Pancreas (tissue), 10 donors: ENCODE measurements at regions not wholly inside any gene's neighbourhood (a gene's known extent, or its start where the extent isn't known, plus 50 kb on each side); places are given as distances from the start of the nearest gene placed in this dataset.

Experiments
- ATAC-seq, 4 donors: fragments of 200-7000 bp; cut with Tn5 transposase; one replicate each; pipeline versions ENCODE4 v1.8.0 to v1.9.1; 2020; ENCODE audit warnings: mild to moderate bottlenecking in 4 of 4, moderate library complexity in 4 of 4
- DNase-seq, 6 donors: peaks; one replicate each; pipeline ENCODE4 v3.0.0-alpha.2; 2020
- FAIRE-seq: peaks from 2 replicates; lab custom pipeline; 2012; peaks lifted over from hg19 to GRCh38; lab: Jason Lieb, UNC
- H3K27ac ChIP-seq, 4 donors: fragments of 200-600 bp; sonication (generic); 1 replicate in 3 of 4; 2 replicates in 1 of 4; pipeline versions ENCODE4 v1.5.0 to v1.8.0; 2020
- H3K27me3 ChIP-seq, 4 donors: fragments of 200-600 bp; one replicate each; pipeline ENCODE4 v1.8.0; 2021
- H3K36me3 ChIP-seq, 3 donors: fragments of 200-600 bp; sonication (generic) in 1 of 3; one replicate each; pipeline versions ENCODE4 v1.5.0 to v1.8.0; 2020 to 2021
- H3K4me1 ChIP-seq, 3 donors: fragments of 200-600 bp; one replicate each; pipeline ENCODE4 v1.8.0; 2021
- H3K4me3 ChIP-seq, 4 donors: fragments of 200-600 bp; sonication (generic) in 2 of 4; one replicate each; pipeline versions ENCODE4 v1.5.0 to v1.8.0; 2020 to 2021
- H3K9me3 ChIP-seq, 4 donors: fragments of 200-600 bp; one replicate each; pipeline ENCODE4 v1.8.0; 2021
- CTCF ChIP-seq, 4 donors: fragments of 200-600 bp; sonication (generic) in 3 of 4; IDR thresholded peaks; one replicate each; pipeline versions ENCODE4 v1.5.0 to v1.8.0; 2021; ENCODE audit warnings: antibody characterized with exemption in 4 of 4
- whole genome bisulfite sequencing, 2 donors: extraction: QIAGEN DNeasy Blood & Tissue Kit; methylation state at CpG; one replicate each; pipeline ENCODE4 v1.1.7; 2013; 5-methylcytosine and 5-hydroxymethylcytosine counted together
- intact Hi-C, 3 donors: fragments of 100-400 bp; cut with DNase I; formaldehyde crosslinking; loops; one replicate each; pipeline versions ENCODE4 v1.11.1 to v1.14.2; 2022
- donor health status: healthy with polysubstance abuse.
- donor health status: DM: no; HTN: no; CAD: no; lungs with moderate emphysema.
- donor health status: DM: no; HTN: no; CAD: no.
- donor health status: control.
- donor health status: control.
- donor health status: Bipolar disorder and iron deficiency.
- donor health status: DM: yes; HTN: yes; CAD: no.
- donor health status: DM: no; HTN: no; CAD: no.
- donor health status: DM: no; HTN: no; CAD: no.
- donor health status: DM: yes; HTN: yes; CAD: no.

- H3K27ac ChIP-seq, result no peak overlapping the region
- no peaks in the 10 kb centered on the region for H3K9me3 ChIP-seq
- intact Hi-C loops, result no loop called here
- TF ChIP-seq CTCF (IDR thresholded peaks at IDR 0.05), result no peak
- no peak for ATAC-seq
- no peaks in the 10 kb centered on the region for H3K36me3 ChIP-seq
- no peak overlapping the region for H3K4me3 ChIP-seq
- no peaks in the 10 kb centered on the region for H3K4me1 ChIP-seq
- no peak for FAIRE-seq
- H3K27me3 ChIP-seq, result no peaks in the 10 kb centered on the region
- DNase-seq, result no peak
- WGBS, 2 donors, result 81 to 84% methylated on average over 2 of the region's 2 CpGs
These were observed 75.1 kb upstream of the LDAH start for GRCh38 chr2:20897874-20898453.

- 38 to 54% methylated on average over 3 of the region's 3 CpGs for WGBS, 2 donors
- no peak for TF ChIP-seq CTCF (IDR thresholded peaks at IDR 0.05)
- intact Hi-C loops, result no loop called here
- ATAC-seq (no peak), DNase-seq (no peak), FAIRE-seq (no peak)
- no peaks in the 10 kb centered on the region for H3K36me3 ChIP-seq
- H3K27ac ChIP-seq, result no peak overlapping the region
- H3K4me3 ChIP-seq, result no peak overlapping the region
- H3K27me3 ChIP-seq, result no peaks in the 10 kb centered on the region
- no peaks in the 10 kb centered on the region for H3K9me3 ChIP-seq
- no peaks in the 10 kb centered on the region for H3K4me1 ChIP-seq
These were observed 74.1 kb upstream of the LDAH start for GRCh38 chr2:20897047-20897446.

- no peak for ATAC-seq
- H3K36me3 ChIP-seq, result no peaks in the 10 kb centered on the region
These were observed 61.9 kb upstream of the LDAH start for GRCh38 chr2:20884829-20885228.

GRCh38 chr2:20882466-20883170, 59.7 kb upstream of the LDAH start:
- Histone ChIP-seq H3K27me3 (no peaks in the 10 kb centered on the region), H3K9me3 (no peaks in the 10 kb centered on the region), H3K4me3 (no peak overlapping the region), H3K27ac (no peak overlapping the region), H3K36me3 (no peaks in the 10 kb centered on the region), H3K4me1 (no peaks in the 10 kb centered on the region)
- no peak for TF ChIP-seq CTCF (IDR thresholded peaks at IDR 0.05)
- no peak for DNase-seq
- 68 to 73% methylated on average over 4 of the region's 4 CpGs for WGBS, 2 donors
- intact Hi-C loops, result no loop called here
- no peak for ATAC-seq
- no peak for FAIRE-seq

More at GRCh38 chr2:20884829-20885228, 61.9 kb upstream of the LDAH start:
- Histone ChIP-seq H3K4me3 (no peak overlapping the region), H3K4me1 (no peaks in the 10 kb centered on the region), H3K27ac (no peak overlapping the region), H3K27me3 (no peaks in the 10 kb centered on the region), H3K9me3 (no peaks in the 10 kb centered on the region)
- no peak for TF ChIP-seq CTCF (IDR thresholded peaks at IDR 0.05)
- intact Hi-C loops, result no loop called here
- DNase-seq (no peak), FAIRE-seq (no peak)
- 62 to 67% methylated on average over 5 of the region's 5 CpGs for WGBS, 2 donors

- Histone ChIP-seq H3K4me3 (no peak overlapping the region), H3K27ac (no peak overlapping the region), H3K36me3 (no peaks in the 10 kb centered on the region), H3K27me3 (no peaks in the 10 kb centered on the region), H3K4me1 (no peaks in the 10 kb centered on the region), H3K9me3 (no peaks in the 10 kb centered on the region)
- intact Hi-C loops, result no loop called here
- ATAC-seq (no peak), FAIRE-seq (no peak), DNase-seq (peak in 1 of 6 donors; percentile 40)
- 58 to 70% methylated on average over 13 of the region's 13 CpGs for WGBS, 2 donors
- TF ChIP-seq CTCF (IDR thresholded peaks at IDR 0.05), result no peak
These were observed 57.4 kb upstream of the LDAH start for GRCh38 chr2:20880221-20880771.
